Retina (tissue), 1 donor: ENCODE measurements at regions not wholly inside any gene's neighbourhood (a gene's known extent, or its start where the extent isn't known, plus 50 kb on each side); places are given as distances from the start of the nearest gene placed in this dataset.
A peak's percentile ranks its signal among the peaks of the same experiment; 100 is the strongest.

ENCODE experiments used
- DNase-seq: peaks from one replicate; pipeline ENCODE4 v3.0.0-alpha.2; 2016

DNA sequence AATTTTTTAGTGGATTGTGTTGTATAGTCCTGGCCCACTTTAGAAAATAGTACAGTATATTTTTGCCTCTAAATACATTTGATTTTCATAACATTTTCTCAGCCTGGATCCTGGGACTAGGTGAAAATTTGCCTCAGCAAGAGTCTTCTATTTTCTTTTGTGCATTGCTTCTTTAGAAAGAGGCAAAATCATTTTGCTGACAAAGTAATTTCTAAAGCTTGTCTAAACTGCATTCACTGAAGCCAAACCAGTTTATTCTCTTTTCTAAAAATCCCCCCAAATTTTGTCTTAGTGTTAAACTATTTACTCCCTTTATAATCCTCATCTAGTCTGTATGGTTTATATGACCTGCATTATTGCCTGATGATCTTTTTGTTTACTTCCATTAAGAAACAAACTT, 326.3 kb downstream of the C4orf33 start:
- no peak for DNase-seq

GRCh38 chr4:129428454-129428853, 332.5 kb downstream of the C4orf33 start:
- DNase-seq = peak; percentile 17

DNA sequence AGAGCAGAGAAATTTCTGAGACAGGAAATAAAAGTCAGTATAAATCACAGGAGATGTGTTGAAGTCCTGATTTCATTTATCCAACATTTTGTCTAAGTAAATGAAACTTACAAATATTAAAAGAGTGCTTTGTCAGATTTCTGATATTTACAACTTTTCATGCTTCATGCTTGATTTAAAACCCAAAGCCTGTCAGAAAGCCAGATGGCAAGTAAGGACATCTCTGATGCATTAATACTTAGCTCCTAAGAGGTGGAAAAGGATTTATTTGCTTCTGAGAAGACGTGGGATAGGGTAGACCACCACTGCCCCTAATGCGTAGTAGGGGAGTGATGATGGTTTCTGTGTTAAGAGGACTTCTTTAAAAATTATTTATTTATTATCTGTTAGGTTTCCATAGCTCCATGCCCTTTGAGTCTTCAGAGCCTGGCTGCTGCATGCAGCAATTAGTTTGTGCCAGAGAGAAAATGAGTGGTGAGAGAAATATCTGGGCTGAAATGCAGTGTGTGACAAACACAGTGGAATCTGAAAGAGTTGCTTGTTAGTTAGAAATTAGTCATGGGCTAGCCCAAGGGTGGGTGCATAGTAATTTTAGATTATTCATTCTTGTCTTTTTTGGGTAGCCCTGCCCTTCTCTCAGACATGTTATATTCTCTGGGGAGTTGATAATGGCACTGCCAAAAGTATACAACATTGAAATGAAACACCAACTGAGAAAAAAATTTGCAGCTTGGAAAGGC, 333.8 kb downstream of the C4orf33 start:
- DNase-seq = no peak

DNA sequence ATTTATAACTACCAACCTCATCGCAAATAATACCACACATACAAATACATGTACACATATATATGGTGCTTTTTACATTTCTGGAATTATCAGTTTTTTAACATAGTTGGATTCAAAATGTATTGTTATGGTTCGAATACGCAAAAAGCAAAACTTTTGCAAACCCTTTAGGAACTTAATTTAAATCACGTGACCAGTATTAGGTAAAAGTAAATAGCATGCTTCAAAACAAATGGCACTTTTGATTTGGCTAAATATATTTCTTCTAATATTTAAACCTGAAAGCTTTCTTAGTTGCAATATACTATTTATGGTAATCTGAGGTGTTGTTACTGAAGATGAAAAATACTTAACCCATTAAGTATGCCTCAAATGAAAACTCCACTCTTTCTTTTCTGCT, 341.4 kb downstream of the C4orf33 start:
- no peak for DNase-seq

GRCh38 chr4:129438456-129438981, 342.6 kb downstream of the C4orf33 start:
- no peak for DNase-seq

- no peak for DNase-seq
These were observed 350.1 kb downstream of the C4orf33 start for GRCh38 chr4:129446074-129446473.

DNA sequence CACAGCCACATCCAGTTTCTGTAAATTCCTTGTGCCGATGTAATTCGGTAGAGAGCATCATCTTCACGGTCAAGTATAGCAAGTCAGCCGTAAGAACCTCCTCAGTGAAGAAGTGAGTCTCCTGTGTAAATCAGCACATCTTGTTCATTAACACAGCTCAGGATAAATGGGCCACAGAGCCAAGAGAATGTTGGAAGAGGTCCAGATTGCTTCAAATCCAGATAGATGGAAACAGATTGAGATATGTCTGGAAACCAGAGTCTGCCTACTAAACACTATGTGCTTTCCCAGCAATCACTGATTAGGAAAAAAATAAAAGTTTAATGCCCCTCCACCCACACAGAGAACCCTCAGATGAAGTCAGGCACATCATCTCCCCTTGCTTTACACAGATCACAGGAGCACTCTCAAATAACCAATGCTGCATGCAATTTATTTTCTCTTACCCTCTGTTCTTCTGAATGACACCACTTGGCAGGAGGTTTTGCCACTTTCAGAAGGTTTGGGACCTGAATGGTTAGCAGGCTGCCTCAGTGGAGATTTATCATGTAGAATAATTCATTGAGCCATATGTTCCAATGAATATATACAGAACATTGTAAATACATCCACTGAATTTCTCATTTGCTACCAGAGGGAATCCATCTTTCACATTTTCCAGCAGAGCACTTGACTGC, 357.7 kb downstream of the C4orf33 start:
- peak; percentile 9 for DNase-seq

GRCh38 chr4:129455482-129455881, 359.5 kb downstream of the C4orf33 start:
- no peak for DNase-seq

DNA sequence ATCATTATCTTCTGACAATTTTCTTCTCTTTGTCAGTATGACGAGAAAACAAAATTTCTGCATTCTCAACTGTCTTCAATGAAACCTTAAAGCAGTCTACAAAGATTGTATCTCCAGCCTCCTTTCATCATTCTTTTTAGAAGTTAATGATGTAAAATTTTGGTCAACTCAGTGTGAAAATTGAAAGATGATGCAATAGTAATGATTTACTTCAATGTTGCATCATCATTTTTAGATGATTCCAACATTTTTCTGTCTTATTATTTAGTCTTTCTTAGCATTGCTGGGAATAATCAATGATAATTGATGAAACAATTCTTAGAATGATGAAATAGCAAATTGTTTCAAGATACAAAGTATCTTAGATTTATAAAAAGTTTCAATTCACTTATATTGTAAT, 372.7 kb downstream of the C4orf33 start:
- DNase-seq = no peak

DNA sequence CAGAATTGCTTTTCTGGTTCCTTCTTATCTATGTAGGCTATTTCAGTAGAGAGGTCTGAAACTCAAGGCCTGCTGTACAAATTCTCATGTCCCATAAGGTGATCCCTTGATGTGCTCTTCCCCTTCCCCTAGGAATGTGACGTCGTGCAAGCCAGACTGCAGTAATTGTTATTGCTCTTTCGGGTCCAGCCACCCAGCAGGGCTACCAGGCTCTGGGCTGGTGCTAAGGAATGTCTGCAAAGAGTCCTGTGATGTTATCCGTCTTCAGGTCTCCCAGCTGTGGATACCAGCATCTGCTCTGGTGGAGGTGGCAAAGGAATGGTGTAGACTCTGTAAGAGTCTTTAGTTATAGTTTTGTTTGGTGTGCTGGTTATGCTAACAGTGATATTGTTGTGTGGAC, 378.7 kb downstream of the C4orf33 start:
- DNase-seq = no peak

DNA sequence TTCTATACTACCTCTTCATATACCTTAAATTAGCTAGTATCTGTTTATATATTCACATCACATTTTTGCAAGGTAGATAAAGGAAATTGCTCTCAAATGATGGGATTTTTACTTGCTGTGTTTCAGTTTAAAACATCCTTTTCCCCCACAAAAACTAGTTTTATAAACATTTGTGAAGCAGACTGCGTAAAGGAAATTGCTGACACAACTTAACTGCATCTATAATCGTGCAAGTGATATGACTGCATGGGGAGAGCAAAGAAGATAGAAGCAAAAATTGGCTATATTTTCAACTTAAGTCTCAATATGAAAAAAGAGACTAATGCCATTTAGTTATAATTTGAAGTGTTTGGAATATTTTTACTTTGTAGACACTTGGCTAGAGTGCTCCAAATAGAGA, 385.2 kb downstream of the C4orf33 start:
- no peak for DNase-seq

GRCh38 chr4:129488427-129488826, 392.5 kb downstream of the C4orf33 start:
- DNase-seq = no peak

GRCh38 chr4:129490516-129490915, 394.6 kb downstream of the C4orf33 start:
- DNase-seq = no peak

- DNase-seq = no peak
These were observed 402.7 kb downstream of the C4orf33 start for GRCh38 chr4:129498626-129499025.

GRCh38 chr4:129514852-129515251, 418.9 kb downstream of the C4orf33 start:
- no peak for DNase-seq

DNA sequence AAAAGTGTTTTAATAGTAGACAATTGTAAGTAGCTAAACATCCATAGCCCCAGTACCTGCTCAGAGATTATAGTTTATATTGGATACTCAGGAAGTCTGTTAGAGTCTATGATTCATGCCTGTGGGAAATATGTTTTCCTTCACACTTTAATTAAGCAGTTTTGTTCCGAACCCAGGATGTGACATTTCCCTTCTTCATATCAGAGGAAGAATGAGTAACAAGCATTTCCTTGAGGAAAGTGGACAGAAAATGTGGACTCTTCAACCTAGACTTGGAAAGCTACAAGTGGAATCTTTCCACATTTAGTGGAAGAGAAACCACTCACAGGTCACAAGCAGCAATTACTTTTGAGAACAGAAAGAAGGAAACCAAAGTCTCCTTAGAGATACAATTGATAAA, 419.4 kb downstream of the C4orf33 start:
- no peak for DNase-seq

DNA sequence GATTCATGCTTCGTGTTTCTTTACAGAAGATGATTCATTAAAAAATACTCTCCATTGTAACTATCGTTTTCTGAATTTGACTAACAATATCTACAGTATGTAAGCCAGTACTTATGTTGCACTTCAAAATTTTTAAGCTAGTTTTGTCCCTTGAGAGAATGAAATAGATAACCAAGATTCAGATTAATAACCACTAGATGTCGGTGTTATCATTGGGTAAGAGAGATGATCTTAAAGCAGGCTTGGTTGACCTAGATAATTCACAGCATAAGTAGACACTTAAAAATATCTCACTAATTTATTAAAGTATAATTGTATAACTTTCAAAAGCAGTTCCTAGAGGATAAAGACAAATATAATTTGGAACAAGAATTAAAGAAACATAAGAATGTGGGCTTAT, 430.9 kb downstream of the C4orf33 start:
- DNase-seq = no peak

DNA sequence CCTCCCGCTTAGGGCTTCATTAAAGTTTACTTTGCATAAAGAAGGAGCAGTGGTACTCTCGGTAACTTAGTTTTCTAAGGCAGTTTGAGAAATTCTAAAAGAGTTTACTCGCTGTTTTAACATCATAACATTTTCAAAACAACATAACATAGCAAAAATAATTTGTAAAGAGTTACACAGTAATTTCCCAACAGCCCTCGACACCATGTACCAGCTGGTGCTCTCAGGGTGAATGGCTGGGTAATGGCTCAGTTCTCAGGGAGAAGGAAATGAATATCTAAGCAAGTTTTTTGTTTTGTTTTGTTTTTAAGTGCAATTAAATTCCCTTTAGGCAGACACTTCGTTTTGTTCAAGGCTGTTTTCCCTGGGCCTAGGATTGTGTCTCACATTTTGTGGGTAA, 435.3 kb downstream of the C4orf33 start:
- DNase-seq = no peak

DNA sequence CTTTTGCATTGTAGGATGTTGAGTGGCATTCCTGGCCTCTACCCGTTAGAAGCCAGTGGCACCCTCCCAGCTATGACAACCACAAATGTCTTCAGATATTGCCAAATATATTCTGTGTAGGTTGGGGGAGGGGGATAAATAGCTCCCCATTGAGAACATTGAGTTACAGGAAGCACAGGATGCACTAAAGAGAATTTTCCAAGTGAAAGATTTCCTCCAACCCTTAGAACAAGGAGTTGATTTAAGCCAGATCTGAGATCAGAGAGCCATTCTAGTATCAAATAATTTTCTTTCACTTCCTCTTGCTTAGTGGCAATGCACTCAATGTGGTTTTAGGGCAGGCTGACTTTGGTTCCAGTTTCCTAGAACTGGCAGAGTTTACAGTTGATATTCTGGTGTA, 436.6 kb downstream of the C4orf33 start:
- no peak for DNase-seq

GRCh38 chr4:129543299-129543698, 447.3 kb downstream of the C4orf33 start:
- no peak for DNase-seq

DNA sequence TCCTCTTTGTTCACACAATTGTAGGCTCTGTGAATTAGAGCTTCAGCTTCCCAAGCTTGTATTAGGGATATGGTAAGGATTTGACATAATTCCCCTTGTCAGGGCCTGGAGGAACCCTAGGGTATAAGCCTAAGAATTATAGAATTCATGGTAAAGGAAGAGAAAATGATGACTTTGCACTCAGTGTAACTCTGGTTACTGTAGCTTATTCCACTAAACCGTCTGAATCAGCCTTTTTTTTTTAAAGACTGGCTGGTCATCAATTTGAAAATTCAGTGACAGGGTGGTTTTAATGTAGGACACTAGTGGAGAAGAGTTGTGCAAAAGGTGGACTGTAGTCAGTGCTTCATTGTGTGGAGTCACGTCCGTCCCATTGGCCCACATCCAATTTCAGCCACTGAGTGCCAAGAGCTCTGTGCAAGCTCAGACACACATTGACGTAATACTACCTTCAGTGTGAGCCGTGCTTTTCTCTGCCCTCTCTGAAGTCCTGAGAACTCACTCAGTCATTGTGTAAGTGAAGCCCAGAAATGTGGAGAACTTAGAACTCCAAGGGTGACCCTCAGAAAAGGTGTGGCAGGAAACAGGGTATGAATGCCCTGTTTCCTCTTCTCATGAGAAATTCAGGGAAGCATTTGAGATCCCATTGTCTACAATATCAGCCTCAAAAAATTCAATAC, 449.8 kb downstream of the C4orf33 start:
- no peak for DNase-seq

DNA sequence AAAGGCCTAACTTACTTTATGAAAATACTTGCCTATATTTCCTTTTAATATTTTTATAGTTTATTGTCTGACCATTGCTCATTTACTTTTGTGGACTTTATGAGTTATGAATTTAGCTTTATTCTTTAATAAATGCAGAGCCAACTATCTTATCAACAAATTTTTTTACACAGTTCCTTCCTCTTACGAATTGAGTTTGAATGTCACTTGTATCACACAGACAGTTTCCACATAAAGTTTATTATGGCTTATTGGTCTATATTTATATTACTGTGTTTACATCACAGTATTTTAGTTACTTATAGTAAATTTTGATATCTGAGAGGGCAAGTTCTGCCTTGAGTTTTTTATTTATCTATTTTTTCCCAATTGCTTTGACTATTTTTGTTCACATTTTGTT, 450.6 kb downstream of the C4orf33 start:
- no peak for DNase-seq

- DNase-seq = no peak
These were observed 454.4 kb downstream of the C4orf33 start for GRCh38 chr4:129550281-129550785.

GRCh38 chr4:129561280-129561679, 465.3 kb downstream of the C4orf33 start:
- DNase-seq = no peak
